NCI-H1105 (cell line): ENCODE measurements at regions not wholly inside any gene's neighbourhood (a gene's known extent, or its start where the extent isn't known, plus 50 kb on each side); places are given as distances from the start of the nearest gene placed in this dataset.
A peak's percentile ranks its signal among the peaks of the same experiment; 100 is the strongest.
"Not testable (repeated sequence)": the region's sequence is repeated elsewhere in the genome, so short reads cannot be mapped to it uniquely, and the experiment has no call there.

Source experiments
- DNase-seq: peaks from one replicate; lab custom pipeline; 2025; lab: John Stamatoyannopoulos, UW

GRCh38 chr14:25316007-25316406, 266.1 kb upstream of the STXBP6 start:
- not testable (repeated sequence) for DNase-seq

DNA sequence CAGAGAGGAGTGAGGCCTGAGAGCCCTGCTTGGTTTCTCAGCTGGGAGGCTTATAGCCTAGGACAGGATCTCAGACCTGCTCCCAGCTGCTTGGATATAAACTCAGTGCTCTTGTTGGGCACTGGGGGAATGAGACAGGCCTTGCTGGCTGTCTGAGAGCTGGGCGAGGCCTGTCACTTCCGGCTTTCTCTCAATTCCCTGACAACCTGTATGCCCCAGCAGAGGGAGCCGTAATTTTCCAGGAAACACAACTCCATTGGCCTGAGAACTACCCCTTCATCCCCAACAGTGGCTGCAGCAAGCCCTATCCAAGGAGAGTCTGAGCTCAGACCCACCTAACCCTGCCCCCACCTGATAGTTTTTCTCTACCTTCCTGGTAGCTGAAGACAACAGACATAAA, 258.3 kb upstream of the STXBP6 start:
- no peak for DNase-seq

DNA sequence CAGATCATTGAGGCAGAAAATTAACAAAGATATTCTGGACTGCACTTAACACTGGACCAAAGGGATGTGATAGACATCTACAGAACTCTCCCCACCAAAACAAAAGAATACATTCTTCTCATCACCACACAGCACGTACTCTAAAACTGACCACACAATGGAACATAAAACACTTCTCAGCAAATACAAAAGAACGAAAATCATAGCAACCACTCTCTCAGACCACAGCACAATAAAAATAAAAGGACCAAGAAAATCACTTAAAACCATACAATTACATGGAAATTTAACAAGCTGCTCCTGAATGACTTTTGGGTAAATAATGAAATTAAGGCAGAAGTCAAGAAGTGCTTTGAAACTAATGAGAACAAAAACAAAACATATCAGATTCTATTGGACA, 254.0 kb upstream of the STXBP6 start:
- no peak for DNase-seq

- DNase-seq = no peak
Measured at GRCh38 chr14:25298238-25298637, 248.3 kb upstream of the STXBP6 start.

GRCh38 chr14:25290154-25290553, 240.2 kb upstream of the STXBP6 start:
- DNase-seq = not testable (repeated sequence)

DNA sequence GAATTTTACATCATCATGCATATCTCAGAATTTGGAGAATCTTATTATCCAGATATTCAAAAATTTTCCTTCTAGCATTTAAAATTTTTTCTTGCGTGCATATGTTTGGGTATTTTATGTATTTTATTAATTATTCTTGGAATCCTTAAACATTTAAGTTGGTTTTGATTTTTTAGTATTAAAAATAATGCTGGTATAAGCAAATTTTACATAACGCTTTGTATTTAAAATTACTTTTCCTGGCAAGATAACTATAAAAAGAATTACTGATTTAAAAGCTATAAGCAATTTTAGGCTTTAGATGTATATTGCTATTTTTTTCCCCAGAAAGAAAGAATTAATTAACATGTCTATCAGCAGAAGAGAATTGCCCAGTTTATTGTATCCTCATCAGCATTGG, 224.6 kb upstream of the STXBP6 start:
- DNase-seq = no peak

GRCh38 chr14:25267186-25267585, 217.2 kb upstream of the STXBP6 start:
- DNase-seq = no peak

DNA sequence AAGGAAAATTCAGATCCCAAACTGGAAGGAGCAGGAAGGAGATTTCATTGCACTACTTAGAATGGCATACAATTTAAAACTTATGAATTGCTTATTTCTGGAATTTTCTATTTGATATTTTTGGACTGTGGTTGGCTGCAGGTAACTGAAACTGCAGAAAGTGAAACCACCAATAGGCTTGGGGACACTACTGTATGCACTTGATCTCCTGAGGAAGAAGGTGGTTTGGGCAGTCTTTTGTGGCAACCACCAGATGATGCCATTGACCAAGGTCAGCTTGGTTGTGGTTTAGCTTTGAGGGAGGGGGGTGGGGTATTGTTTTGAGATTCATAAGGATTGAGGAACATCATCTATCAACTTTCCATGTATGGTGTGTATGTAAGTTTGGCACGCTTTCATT, 209.5 kb upstream of the STXBP6 start:
- no peak for DNase-seq

- DNase-seq = no peak
Measured at GRCh38 chr14:25252793-25253192, 202.8 kb upstream of the STXBP6 start.

DNA sequence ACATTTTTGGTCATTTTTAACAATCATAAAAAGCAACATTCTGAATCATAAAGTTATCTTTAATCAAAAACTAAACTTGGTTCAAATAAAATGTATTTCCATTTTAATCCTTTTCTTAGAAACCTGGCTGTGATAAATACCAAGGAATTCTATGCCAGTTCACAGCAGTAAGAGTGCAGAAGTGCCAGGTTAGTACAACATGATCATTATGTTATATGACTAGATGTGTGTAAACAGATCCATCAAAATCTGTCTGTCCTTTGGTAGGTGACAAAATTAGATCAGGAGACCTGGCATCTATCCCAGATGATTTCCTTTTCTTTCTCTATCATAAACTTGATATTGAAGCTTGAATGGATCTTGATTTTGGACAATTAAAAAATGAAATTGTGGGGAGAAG, 200.6 kb upstream of the STXBP6 start:
- peak; percentile 18 for DNase-seq

DNA sequence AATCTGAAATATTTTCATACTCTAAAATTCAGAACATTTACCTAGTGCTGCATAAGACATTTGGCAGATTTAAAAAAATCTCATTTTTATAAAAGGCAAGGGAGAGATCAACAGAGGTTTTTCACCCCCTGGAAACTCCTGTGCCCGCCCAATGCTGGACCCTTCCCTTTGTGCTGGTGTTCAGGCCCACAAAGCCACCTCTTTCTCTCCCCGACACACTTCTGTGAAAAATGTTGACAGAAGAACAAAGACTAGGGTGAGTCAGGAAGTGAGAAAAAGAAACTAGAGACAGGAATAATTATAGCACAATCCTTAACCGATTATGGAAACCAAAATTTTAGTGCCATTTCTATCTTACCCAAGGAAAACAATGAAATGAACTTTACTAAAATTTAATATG, 197.7 kb upstream of the STXBP6 start:
- DNase-seq = no peak

DNA sequence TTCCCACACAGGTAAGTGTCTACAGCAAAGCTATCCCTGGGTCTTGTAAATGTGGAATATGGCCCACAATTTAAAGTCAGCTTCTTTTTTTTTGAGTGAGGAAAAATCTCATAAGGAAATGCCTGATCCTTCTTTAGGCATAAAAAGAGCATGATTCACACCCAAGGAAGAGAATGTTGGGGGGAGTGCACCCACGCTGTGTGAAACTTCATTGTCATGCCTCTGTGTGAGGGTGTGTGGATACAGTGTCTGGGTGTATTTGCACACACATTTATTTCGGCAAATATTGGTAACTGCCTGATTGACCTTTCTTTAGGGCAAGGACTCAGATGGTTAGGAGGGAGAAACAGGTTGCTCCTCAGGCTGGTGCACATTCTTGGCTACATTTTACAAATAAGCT, 196.8 kb upstream of the STXBP6 start:
- no peak for DNase-seq

GRCh38 chr14:25239170-25239569, 189.2 kb upstream of the STXBP6 start:
- no peak for DNase-seq

DNA sequence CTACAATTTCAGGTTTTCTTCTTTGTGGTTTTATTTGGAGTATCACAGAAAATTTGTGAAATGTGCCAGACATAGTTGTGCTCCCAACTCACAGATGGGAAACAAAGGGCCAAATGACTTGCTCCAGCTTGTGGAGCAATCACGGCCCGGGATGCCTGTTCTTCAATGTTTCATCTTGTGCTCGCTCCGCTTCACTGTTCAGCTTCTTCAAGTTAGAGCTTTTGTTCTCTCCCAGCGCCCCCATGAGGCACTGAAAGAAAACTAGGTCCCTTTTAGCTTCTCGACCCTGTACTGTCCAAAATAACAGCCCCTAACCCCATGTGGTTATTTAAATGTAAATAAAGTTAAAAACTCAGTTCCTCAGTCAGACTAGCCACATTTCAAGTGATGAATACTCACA, 187.9 kb upstream of the STXBP6 start:
- no peak for DNase-seq

DNA sequence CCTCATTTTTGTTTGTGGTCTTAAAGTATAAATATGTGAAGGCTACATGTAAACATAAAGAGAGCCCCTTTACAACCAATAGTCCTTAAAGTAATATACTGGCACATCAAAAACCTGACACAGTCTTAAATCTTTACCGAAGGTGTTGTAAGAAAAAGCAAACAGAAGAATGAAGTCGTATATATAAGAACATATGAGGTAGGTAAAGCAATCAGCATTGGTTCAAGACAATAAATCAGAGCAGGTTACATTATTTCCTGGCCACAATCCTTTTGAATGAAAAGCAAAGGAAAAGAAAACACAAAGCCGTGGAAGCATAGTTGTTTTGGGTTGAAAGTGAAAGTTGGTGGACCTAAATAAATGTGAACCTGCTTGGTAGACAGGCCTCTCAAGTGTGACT, 183.7 kb upstream of the STXBP6 start:
- DNase-seq = no peak

DNA sequence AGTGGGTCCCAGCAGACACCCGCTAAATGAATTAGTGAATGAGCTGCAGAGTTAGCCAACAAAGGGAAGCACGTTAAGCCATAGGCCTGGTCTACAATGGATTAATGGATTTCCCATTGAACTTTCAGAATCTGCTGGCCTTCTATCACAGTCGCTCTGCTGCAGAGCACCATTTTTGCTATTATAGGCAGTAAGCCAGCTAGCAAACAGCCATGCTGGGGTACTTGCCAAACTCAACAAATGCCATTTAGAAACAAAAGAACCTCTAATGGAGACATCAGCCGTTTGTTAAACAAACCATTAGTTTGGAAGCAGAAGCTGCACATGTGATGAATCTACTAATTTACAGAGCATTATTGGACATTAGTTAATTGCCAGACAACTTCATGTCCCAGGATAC, 181.1 kb upstream of the STXBP6 start:
- peak; percentile 93 for DNase-seq

- DNase-seq = no peak
Measured at GRCh38 chr14:25226214-25226613, 176.3 kb upstream of the STXBP6 start.

DNA sequence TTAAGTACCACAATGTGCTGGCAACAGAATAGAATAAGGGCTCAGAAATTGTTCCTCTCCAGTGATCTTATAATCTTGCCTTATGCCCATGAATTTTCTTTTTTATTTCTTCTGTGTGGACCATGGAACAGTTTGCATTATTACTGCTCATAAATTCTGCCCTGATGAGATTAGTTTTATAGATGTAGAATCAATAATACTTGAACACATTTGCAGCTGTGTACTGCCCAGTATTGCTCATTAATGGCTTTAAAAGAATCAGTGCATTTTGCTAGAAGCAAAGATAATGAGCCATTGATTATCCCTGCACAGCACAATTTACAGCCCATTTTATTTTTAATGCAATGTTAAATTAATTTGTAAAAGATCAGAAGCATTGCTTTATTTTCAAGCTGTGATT, 172.3 kb upstream of the STXBP6 start:
- DNase-seq = no peak

DNA sequence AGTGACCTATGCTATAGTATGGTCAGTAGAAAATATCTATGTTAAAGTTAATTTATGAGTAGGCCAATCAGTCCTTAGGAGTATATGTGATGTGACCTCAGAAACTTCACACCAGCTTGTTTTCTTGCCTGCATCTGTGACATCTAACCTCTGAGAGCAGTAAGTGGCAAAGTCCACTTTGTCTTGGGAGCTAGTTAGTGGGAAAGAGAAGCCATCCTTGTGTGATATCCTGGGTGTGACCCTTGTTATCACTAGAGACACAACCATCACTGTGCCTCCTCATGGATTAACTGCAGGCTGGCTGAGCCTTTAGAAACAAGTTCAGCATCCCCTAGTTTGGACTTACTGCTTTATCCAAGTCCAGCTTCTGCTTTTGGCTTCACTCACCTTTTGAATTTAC, 170.6 kb upstream of the STXBP6 start:
- DNase-seq = no peak

- no peak for DNase-seq
Measured at GRCh38 chr14:25215607-25216006, 165.7 kb upstream of the STXBP6 start.

DNA sequence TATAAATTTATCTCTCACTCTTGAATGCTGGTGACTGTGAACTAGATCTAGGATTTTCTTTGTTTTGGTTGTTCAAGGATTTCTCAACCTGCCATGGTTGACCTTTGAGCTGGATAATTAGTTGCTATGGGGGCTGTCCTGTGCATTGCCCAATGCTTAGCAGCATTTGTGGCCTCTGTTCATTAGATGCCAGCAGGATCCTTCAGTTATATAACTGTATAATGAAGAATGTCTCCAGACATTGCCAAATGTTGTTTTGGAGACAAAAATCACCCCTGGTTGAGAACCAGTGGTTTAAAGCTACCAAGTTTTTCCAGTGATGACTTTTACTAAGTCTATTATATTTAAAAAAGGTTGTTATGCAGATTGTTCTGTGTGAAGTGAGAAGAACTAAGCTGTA, 147.9 kb upstream of the STXBP6 start:
- no peak for DNase-seq

DNA sequence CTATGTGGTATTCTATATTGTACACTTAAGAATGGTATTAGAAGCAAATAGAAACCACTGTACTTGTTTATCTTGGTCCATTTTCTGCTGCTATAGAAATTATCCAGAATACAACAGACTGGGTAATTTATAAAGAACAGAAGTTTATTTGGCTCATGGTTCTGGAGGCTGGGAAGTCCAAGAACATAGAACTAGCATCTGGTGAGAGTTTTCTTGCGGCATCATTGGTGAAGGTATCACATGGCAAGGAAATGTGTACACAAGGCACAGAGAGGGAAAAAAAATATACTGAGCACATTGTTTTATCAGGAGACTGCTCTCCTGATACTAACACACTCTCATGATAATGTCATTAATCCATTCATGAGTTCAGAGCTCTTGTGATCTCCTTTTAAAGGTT, 130.3 kb upstream of the STXBP6 start:
- DNase-seq = no peak

DNA sequence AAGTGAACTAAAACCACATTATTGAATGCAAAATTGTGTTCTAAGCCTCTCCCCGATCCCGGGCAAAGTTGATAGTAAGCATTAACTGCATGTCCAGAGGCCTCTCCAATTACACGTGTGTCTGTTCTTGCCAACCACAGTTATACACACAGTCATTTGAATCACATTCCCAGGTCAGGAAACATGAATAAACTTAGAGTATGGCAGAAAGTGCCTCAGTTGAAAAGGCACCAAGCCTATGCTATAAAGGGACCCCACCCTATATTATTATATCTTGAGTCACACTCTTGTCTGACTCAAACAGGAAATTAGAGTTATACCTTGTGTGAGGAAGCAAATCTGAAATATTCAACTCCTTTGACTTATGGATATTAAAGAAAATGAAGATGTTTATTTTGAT, 128.3 kb upstream of the STXBP6 start:
- DNase-seq = no peak

- DNase-seq = peak; percentile 50
Measured at GRCh38 chr14:25150934-25151790, 101.2 kb upstream of the STXBP6 start.
